GM19238 (cell line): ENCODE measurements at regions not wholly inside any gene's neighbourhood (a gene's known extent, or its start where the extent isn't known, plus 50 kb on each side); places are given as distances from the start of the nearest gene placed in this dataset.
"Not testable (repeated sequence)": the region's sequence is repeated elsewhere in the genome, so short reads cannot be mapped to it uniquely, and the experiment has no call there.

Experiments
- DNase-seq: peaks from one replicate; pipeline ENCODE4 v3.0.0; 2011; ENCODE audit warnings: low spot score; ENCODE audit not compliant: insufficient read length

- peak; percentile 87 for DNase-seq
These were observed 59.1 kb downstream of the ZNF467 start for GRCh38 chr7:149714081-149714909.

GRCh38 chr7:149713731-149714068 lies 59.7 kb downstream of the ZNF467 start:
- no peak for DNase-seq

GRCh38 chr7:149713061-149713730 lies 60.2 kb downstream of the ZNF467 start:
- DNase-seq: no peak

- no peak for DNase-seq
These were observed 65.4 kb downstream of the ZNF467 start for GRCh38 chr7:149708026-149708425.

- no peak for DNase-seq
These were observed 65.9 kb downstream of the ZNF467 start for GRCh38 chr7:149707448-149707886.

GRCh38 chr7:149706398-149706797 lies 67.0 kb downstream of the ZNF467 start:
- no peak for DNase-seq

GRCh38 chr7:149704507-149704906 lies 68.9 kb downstream of the ZNF467 start:
- no peak for DNase-seq

GRCh38 chr7:149703044-149703650 lies 70.2 kb downstream of the ZNF467 start:
- no peak for DNase-seq

DNA sequence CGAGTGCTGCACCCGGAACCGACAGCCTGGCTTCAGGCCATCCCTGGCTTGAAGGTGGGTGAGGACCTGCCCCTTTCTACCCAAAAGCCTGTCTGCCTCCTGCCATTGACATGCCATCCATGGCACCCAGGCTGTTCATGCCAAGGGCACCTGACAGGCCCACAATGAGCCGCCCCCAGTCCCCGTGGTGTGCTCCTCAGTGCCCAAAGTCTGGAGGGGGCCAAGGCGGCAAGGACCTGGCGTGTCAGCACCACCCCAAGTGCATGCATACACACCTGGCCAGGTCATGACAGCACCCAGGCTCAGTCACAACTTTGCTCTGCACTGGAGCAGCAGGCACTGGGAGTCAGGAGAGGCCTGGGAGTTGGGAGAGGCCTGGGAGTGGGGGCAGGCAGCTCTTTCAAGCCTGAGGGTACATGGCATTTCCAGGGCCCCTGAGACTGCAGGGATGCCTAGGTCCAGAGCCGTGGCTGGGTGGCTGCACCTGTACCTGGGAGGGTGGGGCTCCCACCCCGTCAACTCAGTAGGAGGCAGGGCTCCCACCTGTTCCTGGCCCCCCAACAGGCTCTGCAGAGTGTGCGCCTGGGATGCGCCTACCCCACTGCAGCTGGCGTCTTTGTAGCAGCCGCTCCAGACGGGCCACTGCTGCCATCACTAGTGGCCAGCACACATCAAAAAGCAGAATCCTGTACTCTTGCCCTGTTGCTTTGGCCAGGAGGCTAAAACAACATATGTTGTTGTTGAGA lies 71.7 kb downstream of the ZNF467 start:
- DNase-seq: no peak

DNA sequence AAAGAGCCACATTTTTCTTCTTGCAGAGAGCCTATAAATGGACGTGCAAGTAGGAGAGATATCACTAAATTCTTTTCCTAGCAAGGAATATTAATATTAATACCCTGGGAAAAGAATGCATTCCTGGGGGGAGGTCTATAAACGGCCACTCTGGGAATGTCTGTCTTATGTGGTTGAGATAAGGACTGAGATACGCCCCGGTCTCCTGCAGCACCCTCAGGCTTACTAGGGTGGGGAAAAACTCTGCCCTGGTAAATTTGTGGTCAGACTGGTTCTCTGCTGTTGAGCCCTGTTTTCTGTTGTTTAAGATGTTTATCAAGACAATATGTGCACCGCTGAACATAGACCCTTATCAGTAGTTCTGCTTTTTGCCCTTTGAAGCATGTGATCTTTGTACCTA lies 75.6 kb downstream of the ZNF467 start:
- DNase-seq: not testable (repeated sequence)

DNA sequence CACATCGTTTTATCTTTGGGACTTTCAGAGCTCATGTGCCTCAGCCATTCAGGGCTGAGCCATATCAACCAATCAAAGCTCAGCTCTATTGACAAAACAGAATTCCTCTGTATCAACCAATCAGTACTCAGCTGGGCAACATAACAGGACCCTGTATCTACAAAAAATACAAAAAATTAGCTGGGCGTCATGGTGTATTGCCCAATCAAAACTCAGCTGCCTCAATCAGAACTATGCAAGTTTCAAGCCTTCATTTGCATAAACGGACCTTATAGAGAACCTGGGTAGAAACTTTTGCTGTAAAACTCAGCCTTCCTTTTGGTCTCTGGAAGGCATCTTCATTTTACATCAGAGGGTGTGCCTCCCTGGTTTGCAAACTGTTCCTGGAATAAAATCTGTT lies 77.1 kb downstream of the ZNF467 start:
- no peak for DNase-seq

DNA sequence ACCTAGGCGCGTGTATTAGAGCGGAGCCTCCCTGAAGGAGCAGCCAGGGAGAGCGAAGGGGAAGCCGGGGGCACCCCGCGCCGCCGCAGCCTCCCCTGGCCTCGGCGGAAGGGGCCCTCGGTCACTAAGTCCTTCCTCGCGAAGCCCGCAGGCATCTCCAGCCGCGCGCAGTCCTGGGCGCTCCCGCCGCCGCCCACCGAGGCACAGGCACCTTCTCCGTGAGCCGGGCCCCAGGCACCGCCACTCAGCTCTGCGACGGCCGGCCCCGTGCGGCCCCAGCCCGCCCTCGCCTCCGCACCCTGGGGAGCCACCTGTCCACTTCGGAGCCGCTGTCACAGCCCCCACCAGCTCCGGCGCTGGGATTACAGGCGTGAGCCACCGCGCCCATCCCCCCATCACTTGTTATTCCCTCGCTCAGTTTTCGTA lies 80.8 kb downstream of the ZNF467 start:
- no peak for DNase-seq

- no peak for DNase-seq
These were observed 81.3 kb downstream of the ZNF467 start for GRCh38 chr7:149692056-149692455.

GRCh38 chr7:149690688-149691446 lies 82.5 kb downstream of the ZNF467 start:
- no peak for DNase-seq

DNA sequence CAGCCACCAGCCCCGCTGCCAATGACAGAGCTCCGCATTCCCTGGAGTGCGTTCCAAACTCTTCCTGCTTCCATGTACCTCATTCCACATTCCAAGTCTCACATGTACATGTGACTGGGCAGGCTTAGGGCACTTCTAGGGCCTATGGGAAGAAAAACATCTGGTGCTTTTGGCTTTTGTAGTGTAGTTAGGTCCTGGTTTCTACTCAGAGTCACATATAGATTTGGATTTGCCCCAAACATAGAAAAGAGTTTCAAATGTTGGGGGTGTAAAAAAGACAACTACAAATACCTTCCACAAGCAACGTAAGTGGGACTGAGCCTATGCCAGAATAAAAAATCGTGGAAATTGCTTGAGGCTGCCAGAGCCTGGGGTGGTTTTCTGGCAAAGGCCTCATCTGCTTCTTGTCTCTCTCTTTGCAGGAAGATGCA lies 84.1 kb downstream of the ZNF467 start:
- DNase-seq: no peak

DNA sequence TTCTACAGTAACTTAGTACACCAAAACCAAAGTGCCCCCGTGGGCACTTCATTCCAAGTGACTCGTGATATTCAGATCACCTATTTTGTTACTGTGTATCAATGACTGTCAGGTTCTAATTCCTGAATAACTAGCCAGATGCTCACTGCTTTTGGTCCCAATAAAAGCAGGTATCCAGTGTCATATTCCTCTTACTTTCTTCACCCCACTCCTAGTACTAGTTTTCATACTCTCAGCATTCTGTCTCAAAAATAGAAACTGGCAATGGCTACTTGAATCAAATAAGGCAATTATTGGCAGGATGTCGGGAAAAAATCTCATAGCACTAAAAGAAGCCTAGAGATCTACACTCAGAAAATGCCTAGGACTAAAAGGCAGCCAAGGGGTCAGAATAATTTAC lies 84.6 kb downstream of the ZNF467 start:
- DNase-seq: no peak

DNA sequence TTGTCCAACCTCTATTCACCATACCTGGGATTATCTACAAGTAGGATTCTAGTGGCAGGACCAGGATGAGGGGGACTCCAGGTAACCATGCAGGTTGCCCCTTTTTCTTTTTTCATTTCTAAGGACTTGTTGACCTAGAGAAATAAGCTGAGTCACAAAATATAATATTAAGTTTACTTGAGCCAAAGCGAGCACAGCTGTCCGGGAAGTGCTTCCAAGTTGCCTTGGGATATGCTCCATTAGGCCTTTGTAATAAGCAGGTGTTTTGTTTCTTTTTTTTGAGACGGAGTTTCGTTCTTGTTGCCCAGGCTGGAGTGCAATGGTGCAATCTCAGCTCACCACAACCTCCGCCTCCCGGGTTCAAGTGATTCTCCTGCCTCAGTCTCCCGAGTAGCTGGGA lies 85.6 kb downstream of the ZNF467 start:
- DNase-seq: not testable (repeated sequence)

DNA sequence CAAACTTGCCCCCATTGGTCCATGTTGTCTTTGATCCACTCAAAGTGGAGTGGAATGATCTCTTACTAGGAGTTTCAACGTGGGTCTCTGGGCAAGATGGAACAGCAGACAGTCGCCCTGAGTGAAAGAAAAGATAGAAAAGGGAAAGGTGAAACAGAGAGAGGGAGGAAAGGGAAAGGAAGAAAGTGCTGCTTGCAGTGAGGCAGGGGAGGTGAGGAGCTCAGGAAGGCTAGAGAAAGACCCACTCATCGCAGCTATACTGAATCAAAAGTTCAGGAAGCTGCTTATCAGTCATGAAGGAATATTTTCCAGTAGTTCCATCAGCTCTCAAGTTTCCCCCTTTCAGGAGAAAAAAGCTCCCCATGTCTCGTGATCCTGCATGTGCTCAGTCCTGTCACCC lies 86.9 kb downstream of the ZNF467 start:
- DNase-seq: no peak

GRCh38 chr7:149686011-149686410 lies 87.4 kb downstream of the ZNF467 start:
- no peak for DNase-seq

DNA sequence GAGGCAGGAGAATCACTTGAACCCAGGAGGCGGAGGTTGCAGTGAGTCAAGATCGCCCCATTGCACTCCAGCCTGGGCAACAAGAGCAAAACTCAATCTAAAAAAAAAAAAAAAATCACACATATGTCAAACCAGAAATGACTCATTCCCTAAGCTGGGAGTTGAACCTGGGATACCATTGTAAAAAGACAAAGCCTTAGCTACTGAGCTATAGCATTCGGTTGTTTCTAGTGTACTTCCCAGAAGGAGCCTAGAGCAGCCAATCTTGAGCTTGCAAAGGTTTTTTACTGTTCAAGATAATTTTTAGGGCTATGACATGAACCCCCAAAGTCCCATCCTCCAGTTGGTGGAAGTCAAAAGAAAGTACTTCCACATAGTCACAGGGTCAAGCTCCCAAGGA lies 87.9 kb downstream of the ZNF467 start:
- DNase-seq: no peak

GRCh38 chr7:149683898-149684297 lies 89.5 kb downstream of the ZNF467 start:
- no peak for DNase-seq
